GM12874 (cell line): ENCODE measurements at regions not wholly inside any gene's neighbourhood (a gene's known extent, or its start where the extent isn't known, plus 50 kb on each side); places are given as distances from the start of the nearest gene placed in this dataset.

ENCODE experiments used
- CTCF ChIP-seq: IDR thresholded peaks from 2 replicates; pipeline ENCODE4 v1.5.1; 2011; ENCODE audit warnings: low read depth, mild to moderate bottlenecking, control low read depth, low read length, moderate library complexity; ENCODE audit not compliant: insufficient read depth

GRCh38 chr17:51555153-51555552 lies 294.8 kb downstream of the UTP18 start:
- no peak for TF ChIP-seq CTCF

- TF ChIP-seq CTCF, result no peak
Observed at GRCh38 chr17:51559778-51560177, 299.4 kb downstream of the UTP18 start.

GRCh38 chr17:51560398-51560797 lies 300.1 kb downstream of the UTP18 start:
- no peak for TF ChIP-seq CTCF

GRCh38 chr17:51563961-51564360 lies 303.6 kb downstream of the UTP18 start:
- no peak for TF ChIP-seq CTCF

GRCh38 chr17:51572115-51572514 lies 311.8 kb downstream of the UTP18 start:
- no peak for TF ChIP-seq CTCF
